ENCODE measurements at regions not wholly inside any gene's neighbourhood (a gene's known extent, or its start where the extent isn't known, plus 50 kb on each side); places are given as distances from the start of the nearest gene placed in this dataset.
A peak's percentile ranks its signal among the peaks of the same experiment; 100 is the strongest.

GRCh38 chr3:153897025-153897723, 224.0 kb upstream of the ARHGEF26 start:
- Histone ChIP-seq H3K4me3 (replicated peaks in 1 of 4; ENCODE audit: control extremely low read depth in 1 of 4, insufficient read depth in 1 of 4, low read depth in 3 of 4, low read length in 4 of 4) (no peak overlapping the region), H3K9ac (ENCODE audit: insufficient read depth, low read length) (no peak overlapping the region), H3K27ac (ENCODE audit: insufficient read depth, low read length) (no peak overlapping the region), H3K79me2 (ENCODE audit: control insufficient read depth, insufficient read depth, low read length) (no peaks in the 10 kb centered on the region), H3K4me2 (ENCODE audit: extremely low read depth, insufficient read depth, low read length) (no peak overlapping the region), H3K36me3 (ENCODE audit: control insufficient read depth, insufficient read depth, low read length) (no peaks in the 10 kb centered on the region), H2AFZ (ENCODE audit: low read length) (no peak overlapping the region), H3K27me3 (ENCODE audit: control insufficient read depth, insufficient read depth, low read length) (no peaks in the 10 kb centered on the region), H3K9me3 (ENCODE audit: control insufficient read depth, insufficient read depth, low read depth, low read length) (no peaks in the 10 kb centered on the region), H3K4me1 (ENCODE audit: control insufficient read depth, extremely low read depth, insufficient read depth, low read length) (no peaks in the 10 kb centered on the region), H4K20me1 (ENCODE audit: control insufficient read depth, extremely low read depth, insufficient read depth, low read length) (no peaks in the 10 kb centered on the region)
- no peak for DNase-seq (ENCODE audit: low read depth in 2 of 2)
- TF ChIP-seq EZH2 (IDR thresholded peaks at IDR 0.05; ENCODE audit: low read length, missing control alignments) = no peak
- no peak for TF ChIP-seq CTCF (conservative IDR thresholded peaks at IDR 0.05 in 1 of 2, IDR thresholded peaks at IDR 0.05 in 1 of 2; ENCODE audit: low read depth in 1 of 2, low read length in 2 of 2)

GRCh38 chr3:153897842-153898241, 223.3 kb upstream of the ARHGEF26 start:
- Histone ChIP-seq H3K9me3 (ENCODE audit: control insufficient read depth, insufficient read depth, low read depth, low read length) (no peaks in the 10 kb centered on the region), H3K27me3 (ENCODE audit: control insufficient read depth, insufficient read depth, low read length) (no peaks in the 10 kb centered on the region), H3K27ac (ENCODE audit: insufficient read depth, low read length) (no peak overlapping the region), H3K4me2 (ENCODE audit: extremely low read depth, insufficient read depth, low read length) (no peak overlapping the region), H4K20me1 (ENCODE audit: control insufficient read depth, extremely low read depth, insufficient read depth, low read length) (no peaks in the 10 kb centered on the region), H3K4me1 (ENCODE audit: control insufficient read depth, extremely low read depth, insufficient read depth, low read length) (no peaks in the 10 kb centered on the region), H2AFZ (ENCODE audit: low read length) (no peak overlapping the region), H3K4me3 (replicated peaks in 1 of 4; ENCODE audit: control extremely low read depth in 1 of 4, insufficient read depth in 1 of 4, low read depth in 3 of 4, low read length in 4 of 4) (no peak overlapping the region), H3K36me3 (ENCODE audit: control insufficient read depth, insufficient read depth, low read length) (no peaks in the 10 kb centered on the region), H3K79me2 (ENCODE audit: control insufficient read depth, insufficient read depth, low read length) (no peaks in the 10 kb centered on the region), H3K9ac (ENCODE audit: insufficient read depth, low read length) (no peak overlapping the region)
- TF ChIP-seq CTCF (conservative IDR thresholded peaks at IDR 0.05 in 1 of 2, IDR thresholded peaks at IDR 0.05 in 1 of 2; ENCODE audit: low read depth in 1 of 2, low read length in 2 of 2) = no peak
- no peak for TF ChIP-seq EZH2 (IDR thresholded peaks at IDR 0.05; ENCODE audit: low read length, missing control alignments)
- DNase-seq (ENCODE audit: low read depth in 2 of 2) = no peak

- Histone ChIP-seq H3K27me3 (ENCODE audit: control insufficient read depth, insufficient read depth, low read length) (no peaks in the 10 kb centered on the region), H3K4me2 (ENCODE audit: extremely low read depth, insufficient read depth, low read length) (no peak overlapping the region), H4K20me1 (ENCODE audit: control insufficient read depth, extremely low read depth, insufficient read depth, low read length) (no peaks in the 10 kb centered on the region), H3K4me3 (replicated peaks in 1 of 4; ENCODE audit: control extremely low read depth in 1 of 4, insufficient read depth in 1 of 4, low read depth in 3 of 4, low read length in 4 of 4) (no peak overlapping the region), H3K4me1 (ENCODE audit: control insufficient read depth, extremely low read depth, insufficient read depth, low read length) (no peaks in the 10 kb centered on the region), H3K9me3 (ENCODE audit: control insufficient read depth, insufficient read depth, low read depth, low read length) (no peaks in the 10 kb centered on the region), H3K79me2 (ENCODE audit: control insufficient read depth, insufficient read depth, low read length) (no peaks in the 10 kb centered on the region), H3K36me3 (ENCODE audit: control insufficient read depth, insufficient read depth, low read length) (no peaks in the 10 kb centered on the region), H2AFZ (ENCODE audit: low read length) (no peak overlapping the region), H3K27ac (ENCODE audit: insufficient read depth, low read length) (no peak overlapping the region), H3K9ac (ENCODE audit: insufficient read depth, low read length) (no peak overlapping the region)
- TF ChIP-seq CTCF (conservative IDR thresholded peaks at IDR 0.05 in 1 of 2, IDR thresholded peaks at IDR 0.05 in 1 of 2; ENCODE audit: low read depth in 1 of 2, low read length in 2 of 2) = no peak
- TF ChIP-seq EZH2 (IDR thresholded peaks at IDR 0.05; ENCODE audit: low read length, missing control alignments) = no peak
- DNase-seq (ENCODE audit: low read depth in 2 of 2) = peak in 1 of 2 donors; percentile 54
Observed at GRCh38 chr3:153901152-153901551, 220.0 kb upstream of the ARHGEF26 start.

All from fibroblast of lung (primary cell).